K562 (cell line): ENCODE measurements at regions not wholly inside any gene's neighbourhood (a gene's known extent, or its start where the extent isn't known, plus 50 kb on each side); places are given as distances from the start of the nearest gene placed in this dataset.

Experiments
- ATAC-seq: fragments of 200-7000 bp; cut with Tn5 transposase; 3 replicates; pipeline ENCODE4 v1.9.1; 2020; ENCODE audit warnings: moderate library complexity
- BruUV-seq: library from RNA; stranded (reverse); fragments of 400-500 nt; replicated peaks from 2 replicates; lab custom pipeline; 2021; lab: Mats Ljungman, UMichigan
- CTCF ChIA-PET: fragments of 300-600 bp; formaldehyde crosslinking; extraction: SDS; loops from one replicate; lab custom pipeline; 2021; ENCODE audit warnings: low intra/inter-chr PET ratio; lab: Yijun Ruan, JAX
- POLR2A ChIA-PET: fragments of 300-600, 350-650 bp; sonication (Branson Sonifier 250); formaldehyde crosslinking; extraction: SDS; loops from one replicate; lab custom pipeline; 2021; ENCODE audit warnings: antibody characterized with exemption, inconsistent platforms; lab: Yijun Ruan, JAX
- DNase-seq, 4 experiments: peaks; one replicate each; pipeline versions ENCODE4 v3.0.0 to v3.0.0-alpha.2; 2011 to 2018; ENCODE audit warnings: low spot score in 3 of 4, mixed read lengths in 3 of 4; ENCODE audit errors: extremely low read depth in 1 of 4
- FAIRE-seq: peaks from 2 replicates; lab custom pipeline; 2011; peaks lifted over from hg19 to GRCh38; lab: Jason Lieb, UNC
- H2AFZ ChIP-seq: 2 replicates; pipeline ENCODE4 v1.6.0; 2011; ENCODE audit warnings: low read depth, low read length, control low read depth, inconsistent platforms
- H3K27ac ChIP-seq: fragments of 200-600 bp; 3 replicates; pipeline ENCODE4 v1.8.0; 2011; ENCODE audit warnings: low read depth, mild to moderate bottlenecking, control low read depth, inconsistent platforms, low read length, moderate library complexity, mixed read lengths; ENCODE audit errors: extremely low read depth
- H3K27me3 ChIP-seq, 2 experiments: fragments of 300-600 bp in 1 of 2; 2 replicates in 1 of 2; 3 replicates in 1 of 2; pipeline versions ENCODE4 v1.6.0 to v1.8.0; 2011; ENCODE audit warnings: inconsistent platforms in 2 of 2, low read length in 2 of 2, mild to moderate bottlenecking in 1 of 2, mixed read lengths in 1 of 2, moderate library complexity in 1 of 2; ENCODE audit not compliant: control insufficient read depth in 2 of 2, insufficient read depth in 2 of 2
- H3K36me3 ChIP-seq: fragments of 300-600 bp; 3 replicates; pipeline ENCODE4 v1.8.0; 2011; ENCODE audit warnings: mild to moderate bottlenecking, low read length, inconsistent platforms; ENCODE audit not compliant: control insufficient read depth, insufficient read depth
- H3K4me1 ChIP-seq, 2 experiments: fragments of 200-600 bp in 1 of 2; replicated peaks in 1 of 2; 2 replicates in 1 of 2; 3 replicates in 1 of 2; pipeline versions ENCODE4 v1.5.1 to v1.8.0; 2011; ENCODE audit warnings: inconsistent platforms in 2 of 2, low read length in 2 of 2, mild to moderate bottlenecking in 1 of 2, mixed read lengths in 1 of 2, moderate library complexity in 1 of 2; ENCODE audit not compliant: control insufficient read depth in 2 of 2, insufficient read depth in 2 of 2
- H3K4me2 ChIP-seq: 2 replicates; pipeline ENCODE4 v1.6.1; 2011; ENCODE audit warnings: low read length, control low read depth, inconsistent platforms, mixed read lengths; ENCODE audit not compliant: insufficient read depth
- H3K4me3 ChIP-seq: fragments of 200-600 bp; sonication (generic), shearing (Covaris generic); 2 replicates; pipeline ENCODE4 v1.5.1; 2016; ENCODE audit warnings: control low read depth, inconsistent platforms
- H3K79me2 ChIP-seq: fragments of 200-600 bp; 3 replicates; pipeline ENCODE4 v1.8.0; 2011; ENCODE audit warnings: low read length, inconsistent platforms; ENCODE audit not compliant: control insufficient read depth, insufficient read depth
- H3K9ac ChIP-seq, 2 experiments: 2 replicates each; pipeline versions ENCODE4 v1.6.0 to v1.6.1; 2011; ENCODE audit warnings: low read depth in 2 of 2, low read length in 2 of 2, control low read depth in 1 of 2, inconsistent platforms in 1 of 2, mild to moderate bottlenecking in 1 of 2, mixed read lengths in 1 of 2; ENCODE audit not compliant: insufficient read depth in 1 of 2
- H3K9me1 ChIP-seq: one replicate; pipeline ENCODE4 v1.6.0; 2011; ENCODE audit warnings: inconsistent platforms, mild to moderate bottlenecking, low read length, moderate library complexity; ENCODE audit not compliant: control insufficient read depth, insufficient read depth
- H3K9me3 ChIP-seq: replicated peaks from 2 replicates; pipeline ENCODE4 v1.5.1; 2011; ENCODE audit warnings: low read depth, low read length, inconsistent platforms; ENCODE audit not compliant: control insufficient read depth, insufficient read depth
- H4K20me1 ChIP-seq: replicated peaks from 2 replicates; pipeline ENCODE4 v1.6.1; 2011; ENCODE audit warnings: low read length, inconsistent platforms, mixed read lengths; ENCODE audit not compliant: control insufficient read depth, insufficient read depth
- BACH1 ChIP-seq: fragments of 200-800 bp; sonication (Bioruptor generic); IDR thresholded peaks from 2 replicates; pipeline ENCODE4 v1.6.1; 2016; ENCODE audit warnings: missing genetic modification characterization, missing compliant biosample characterization
- BCL6 ChIP-seq: fragments of 250-450 bp; sonication (Bioruptor Pico); IDR thresholded peaks from 2 replicates; pipeline ENCODE4 v1.4.0; 2020
- CTBP1 ChIP-seq: fragments of 450-650 bp; IDR thresholded peaks from 2 replicates; pipeline ENCODE4 v1.6.1; 2016; ENCODE audit warnings: borderline replicate concordance
- FOXJ2 ChIP-seq: fragments of 200-800 bp; sonication (Bioruptor generic); IDR thresholded peaks from 2 replicates; pipeline ENCODE4 v1.6.1; 2016; ENCODE audit warnings: missing genetic modification characterization, missing compliant biosample characterization
- GTF2E2 ChIP-seq: fragments of 200-800 bp; sonication (Bioruptor generic); IDR thresholded peaks from 2 replicates; pipeline ENCODE4 v1.6.1; 2016; ENCODE audit warnings: missing genetic modification characterization, missing compliant biosample characterization
- ZNF23 ChIP-seq: fragments of 250-450 bp; sonication (Bioruptor Pico); IDR thresholded peaks from 2 replicates; pipeline ENCODE4 v1.4.0; 2020; ENCODE audit warnings: mild to moderate bottlenecking
- ZNF263 ChIP-seq: sonication (generic); formaldehyde crosslinking; IDR thresholded peaks from 2 replicates; pipeline ENCODE4 v1.8.0; 2022; ENCODE audit warnings: mild to moderate bottlenecking, missing genetic modification reagents, borderline replicate concordance
- whole genome bisulfite sequencing: fragments of 100-300 bp; shearing (Covaris generic); methylation state at CpG from one replicate; pipeline ENCODE4 v1.1.6; 2016; ENCODE audit warnings: low coverage, mixed read lengths; ENCODE audit not compliant: insufficient coverage; ENCODE audit errors: missing lambda C conversion rate; 5-methylcytosine and 5-hydroxymethylcytosine counted together
- in situ Hi-C: fragments of 300-500 bp; cut with MboI; formaldehyde crosslinking; loops from 4 replicates; pipeline ENCODE4 v1.15.0; 2018; ENCODE audit warnings: inconsistent platforms, mixed read lengths
- intact Hi-C: fragments of 100-400 bp; cut with micrococcal nuclease; formaldehyde crosslinking; loops from 2 replicates; pipeline ENCODE4 v1.14.2; 2022
- TF ChIP-seq, protein P1 (sequence below): sonication (generic); formaldehyde crosslinking; IDR thresholded peaks from 2 replicates; pipeline ENCODE4 v1.8.0; 2022; ENCODE audit warnings: mild to moderate bottlenecking, missing genetic modification reagents
- TF ChIP-seq, protein P2 (sequence below): fragments of 250-450 bp; sonication (Bioruptor Pico); IDR thresholded peaks from 2 replicates; pipeline ENCODE4 v1.8.0; 2022; ENCODE audit warnings: inconsistent platforms, mild to moderate bottlenecking, moderate library complexity, borderline replicate concordance
- TF ChIP-seq, protein P3 (sequence below): fragments of 250-450 bp; sonication (Bioruptor Pico); IDR thresholded peaks from 2 replicates; pipeline ENCODE4 v1.5.0; 2021; ENCODE audit warnings: mild to moderate bottlenecking, moderate library complexity

DNA sequence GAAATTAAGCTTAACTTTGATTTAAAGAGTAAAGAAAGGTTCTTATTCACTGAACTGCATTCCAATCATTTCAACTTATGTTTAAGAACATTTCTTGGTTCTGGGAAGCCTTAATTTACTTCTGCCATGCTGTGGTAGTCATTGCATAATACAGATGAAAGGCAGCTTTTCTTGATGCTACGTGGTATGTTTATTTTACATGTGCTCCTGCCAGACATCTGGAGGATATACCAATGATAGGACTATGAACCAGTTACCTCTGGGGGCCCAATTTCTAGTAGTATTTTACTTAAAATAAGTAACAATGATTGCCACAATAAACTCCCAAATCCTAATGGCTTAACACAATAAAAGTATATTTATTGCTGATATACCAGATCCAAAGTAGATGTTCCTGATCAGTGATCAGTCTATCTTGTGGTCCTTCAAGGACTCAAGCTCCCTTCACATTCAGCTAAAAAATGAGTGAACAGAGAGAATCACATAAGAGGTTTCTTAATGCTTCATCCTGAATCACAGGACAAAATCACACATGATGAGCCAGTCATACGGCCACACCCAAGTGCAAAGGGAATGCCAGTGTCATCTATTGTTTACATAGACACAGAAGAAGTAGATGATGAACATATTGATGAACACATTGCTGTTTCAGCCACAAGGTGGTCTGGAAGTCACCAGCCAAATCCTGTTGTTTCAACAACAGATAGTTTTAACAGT is 56.5 kb upstream of the CCN2 start:
- H3K27me3 ChIP-seq, result no peaks in the 10 kb centered on the region
- H3K9me1 ChIP-seq, result no peaks in the 10 kb centered on the region
- intact Hi-C loops, result no loop called here
- no peaks in the 10 kb centered on the region for H3K4me1 ChIP-seq
- no peaks in the 10 kb centered on the region for H3K9me3 ChIP-seq
- DNase-seq, result no peak
- BruUV-seq, result no TSS peak
- no peak overlapping the region for H2AFZ ChIP-seq
- ChIA-PET POLR2A (interaction anchor here (0.7 kb wide), 1 partner anchor 24 kb away, joined by 3 read pairs; no protein-coding TSS in a partner anchor), CTCF (no interaction called here)
- TF ChIP-seq ZNF23 (CRISPR knock-in tag) (no peak), ZNF263 (CRISPR knock-in tag) (no peak)
- TF ChIP-seq, protein P1, sequence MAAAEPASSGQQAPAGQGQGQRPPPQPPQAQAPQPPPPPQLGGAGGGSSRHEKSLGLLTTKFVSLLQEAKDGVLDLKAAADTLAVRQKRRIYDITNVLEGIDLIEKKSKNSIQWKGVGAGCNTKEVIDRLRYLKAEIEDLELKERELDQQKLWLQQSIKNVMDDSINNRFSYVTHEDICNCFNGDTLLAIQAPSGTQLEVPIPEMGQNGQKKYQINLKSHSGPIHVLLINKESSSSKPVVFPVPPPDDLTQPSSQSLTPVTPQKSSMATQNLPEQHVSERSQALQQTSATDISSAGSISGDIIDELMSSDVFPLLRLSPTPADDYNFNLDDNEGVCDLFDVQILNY (CRISPR knock-in tag), result no peak
- WGBS, result 0% methylated on average over 2 of the region's 2 CpGs
- no peak overlapping the region for H3K4me2 ChIP-seq
- no peak for FAIRE-seq
- H3K27ac ChIP-seq, result no peak overlapping the region
- in situ Hi-C loops, result no loop called here
- ATAC-seq, result no peak
- no peaks in the 10 kb centered on the region for H4K20me1 ChIP-seq
- no peaks in the 10 kb centered on the region for H3K79me2 ChIP-seq
- H3K4me3 ChIP-seq, result no peak overlapping the region
- H3K9ac ChIP-seq, result no peak overlapping the region
- no peaks in the 10 kb centered on the region for H3K36me3 ChIP-seq

DNA sequence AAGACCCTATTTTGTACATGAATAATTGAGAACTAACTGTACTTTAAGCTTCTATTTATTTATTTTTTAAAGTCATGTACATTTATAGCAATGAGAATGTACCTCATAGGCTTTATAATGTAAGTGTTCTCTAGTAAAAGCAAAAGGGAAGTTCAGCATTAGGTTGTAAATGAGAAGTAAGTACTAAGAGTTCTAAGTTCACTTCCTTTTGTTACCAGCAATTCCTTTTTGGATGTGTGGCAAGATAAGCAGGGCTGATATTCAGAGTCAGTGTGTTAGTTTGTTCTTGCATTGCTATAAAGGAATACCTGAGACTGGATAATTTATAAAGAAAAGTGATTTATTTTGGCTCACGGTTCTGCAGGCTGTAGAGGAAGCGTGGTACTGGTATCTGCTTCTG is 54.0 kb upstream of the CCN2 start:
- Histone ChIP-seq H3K27me3 (no peaks in the 10 kb centered on the region), H4K20me1 (no peaks in the 10 kb centered on the region), H3K79me2 (no peaks in the 10 kb centered on the region), H3K36me3 (no peaks in the 10 kb centered on the region), H3K9me3 (no peaks in the 10 kb centered on the region), H3K9me1 (no peaks in the 10 kb centered on the region), H3K9ac (no peak overlapping the region), H3K27ac (no peak overlapping the region), H2AFZ (no peak overlapping the region), H3K4me2 (no peak overlapping the region), H3K4me3 (no peak overlapping the region), H3K4me1 (no peaks in the 10 kb centered on the region)
- ChIA-PET CTCF (no interaction called here), POLR2A (interaction anchor here (0.6 kb wide), 1 partner anchor 225 kb away, joined by 3 read pairs; no protein-coding TSS in a partner anchor)
- no TSS peak for BruUV-seq
- FAIRE-seq (no peak), ATAC-seq (no peak), DNase-seq (no peak)
- WGBS, result 0% methylated on average over 2 of the region's 2 CpGs
- intact Hi-C loops (no loop called here), in situ Hi-C loops (no loop called here)
- TF ChIP-seq GTF2E2 (tag) (no peak), BCL6 (CRISPR knock-in tag) (no peak), CTBP1 (no peak), BACH1 (tag) (no peak), FOXJ2 (tag) (no peak)
- TF ChIP-seq, protein P2, sequence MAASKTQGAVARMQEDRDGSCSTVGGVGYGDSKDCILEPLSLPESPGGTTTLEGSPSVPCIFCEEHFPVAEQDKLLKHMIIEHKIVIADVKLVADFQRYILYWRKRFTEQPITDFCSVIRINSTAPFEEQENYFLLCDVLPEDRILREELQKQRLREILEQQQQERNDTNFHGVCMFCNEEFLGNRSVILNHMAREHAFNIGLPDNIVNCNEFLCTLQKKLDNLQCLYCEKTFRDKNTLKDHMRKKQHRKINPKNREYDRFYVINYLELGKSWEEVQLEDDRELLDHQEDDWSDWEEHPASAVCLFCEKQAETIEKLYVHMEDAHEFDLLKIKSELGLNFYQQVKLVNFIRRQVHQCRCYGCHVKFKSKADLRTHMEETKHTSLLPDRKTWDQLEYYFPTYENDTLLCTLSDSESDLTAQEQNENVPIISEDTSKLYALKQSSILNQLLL (CRISPR knock-in tag), result no peak
- TF ChIP-seq, protein P3, sequence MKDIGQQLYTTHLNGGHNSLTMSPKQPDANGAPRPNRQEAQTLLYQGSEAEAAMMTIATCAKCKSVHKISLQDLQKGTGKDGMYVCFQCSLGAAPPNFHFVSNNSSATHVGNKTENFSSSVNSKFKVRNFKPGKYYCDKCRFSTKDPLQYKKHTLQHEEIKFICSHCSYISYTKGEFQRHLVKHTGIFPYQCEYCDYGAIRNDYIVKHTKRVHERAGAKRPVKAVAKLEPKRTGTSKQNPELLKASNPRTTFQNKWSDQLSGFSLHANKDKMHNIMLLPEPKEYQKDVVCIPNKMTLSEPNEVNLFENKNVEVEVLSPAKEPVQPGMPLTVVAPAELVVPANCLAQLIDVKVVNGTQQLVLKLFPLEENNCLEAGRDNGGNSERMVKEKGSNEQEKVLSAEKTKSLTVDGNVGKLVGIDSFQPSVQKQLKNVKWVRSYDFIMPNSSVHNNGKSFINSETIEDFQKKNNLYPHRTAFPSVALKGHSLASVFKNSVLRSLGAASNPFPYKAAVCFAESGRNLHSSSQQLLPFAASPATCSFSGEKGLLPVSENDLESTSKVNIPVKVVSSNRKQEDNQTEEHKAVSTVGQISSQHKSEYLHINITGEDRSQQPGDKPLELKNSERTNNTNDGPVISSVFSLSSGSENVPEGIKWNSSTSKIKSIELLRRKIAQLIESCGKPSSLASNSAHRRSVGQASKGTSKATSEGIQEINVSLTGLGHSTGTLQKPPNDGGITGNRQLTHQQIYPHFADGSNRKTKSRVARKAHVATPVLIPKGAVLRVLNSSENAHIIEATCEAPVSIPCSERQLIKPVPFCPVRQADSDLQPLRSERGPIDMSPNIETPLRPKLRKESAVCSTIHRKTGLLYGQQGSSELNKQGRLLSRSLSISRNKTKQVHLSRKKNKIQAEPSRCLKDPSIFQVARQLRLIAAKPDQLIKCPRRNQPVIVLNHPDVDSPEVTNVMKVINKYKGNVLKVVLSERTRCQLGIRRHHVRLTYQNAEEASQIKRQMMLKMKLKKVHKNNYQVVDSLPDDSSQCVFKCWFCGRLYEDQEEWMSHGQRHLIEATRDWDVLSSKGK (CRISPR knock-in tag), result no peak
